Right cardiac atrium (tissue), 5 donors: ENCODE measurements at regions not wholly inside any gene's neighbourhood (a gene's known extent, or its start where the extent isn't known, plus 50 kb on each side); places are given as distances from the start of the nearest gene placed in this dataset.

Source experiments
- ATAC-seq, 2 donors: fragments of 200-7000 bp; cut with Tn5 transposase; one replicate each; pipeline versions ENCODE4 v1.8.0 to v1.9.1; 2020; ENCODE audit warnings: moderate library complexity in 2 of 2, mild to moderate bottlenecking in 1 of 2
- DNase-seq, 3 donors: peaks; one replicate each; pipeline ENCODE4 v3.0.0-alpha.2; 2020
- H3K27ac ChIP-seq: one replicate; pipeline ENCODE4 v1.5.1; 2013; ENCODE audit warnings: mild to moderate bottlenecking, low read length, control low read depth, moderate library complexity
- H3K27me3 ChIP-seq: one replicate; pipeline ENCODE4 v1.6.1; 2013; ENCODE audit not compliant: control insufficient read depth, insufficient read depth
- H3K4me1 ChIP-seq: one replicate; pipeline ENCODE4 v1.6.1; 2013; ENCODE audit warnings: low read length; ENCODE audit not compliant: control insufficient read depth, insufficient read depth
- H3K4me3 ChIP-seq: one replicate; pipeline ENCODE4 v1.5.1; 2013; ENCODE audit warnings: low read length, control low read depth
- H3K9me3 ChIP-seq: one replicate; pipeline ENCODE4 v1.6.1; 2013; ENCODE audit warnings: low read length; ENCODE audit not compliant: control insufficient read depth
- WGBS: extraction: QIAGEN DNeasy Blood & Tissue Kit; methylation state at CpG from one replicate; pipeline ENCODE4 v1.1.7; 2013; 5-methylcytosine and 5-hydroxymethylcytosine counted together
- intact Hi-C, 4 donors: fragments of 100-400 bp; cut with DNase I; formaldehyde crosslinking; loops; one replicate each; pipeline versions ENCODE4 v1.11.0 to v1.14.0; 2022 to 2023
- donor health status: healthy with polysubstance abuse.
- donor health status: DM: no; HTN: yes; CAD: no.
- donor health status: DM: no; HTN: no; CAD: no.
- donor health status: DM: no; HTN: yes; CAD: no; lungs with severe emphysema.
- donor health status: DM: yes; HTN: yes; CAD: no.

GRCh38 chr21:20373031-20373430, 625.2 kb upstream of the NCAM2 start:
- DNase-seq (no peak), ATAC-seq (no peak)
- 36% methylated on average over 4 of the region's 4 CpGs for WGBS
- intact Hi-C loops: no loop called here
- Histone ChIP-seq H3K9me3 (no peaks in the 10 kb centered on the region), H3K27ac (no peak overlapping the region), H3K27me3 (no peaks in the 10 kb centered on the region), H3K4me1 (no peaks in the 10 kb centered on the region), H3K4me3 (no peak overlapping the region)

DNA sequence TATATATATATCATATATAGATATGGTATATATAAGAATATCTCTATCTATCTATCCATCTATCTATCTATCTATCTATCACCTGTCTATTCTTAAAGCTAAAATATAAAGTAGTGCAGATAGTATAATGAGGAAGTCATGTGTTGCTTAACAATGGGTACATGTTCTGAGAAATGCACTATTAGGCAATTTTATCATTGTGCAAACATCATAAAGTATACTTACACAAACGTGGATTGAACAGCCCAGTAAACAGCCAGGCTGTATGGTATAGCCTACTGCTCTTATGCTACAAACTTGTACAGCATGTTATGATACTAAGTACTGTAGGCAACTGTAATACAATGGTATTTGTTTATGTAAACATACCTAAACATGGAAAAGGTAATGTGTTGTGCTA, 621.0 kb upstream of the NCAM2 start:
- Histone ChIP-seq H3K4me1 (no peaks in the 10 kb centered on the region), H3K27ac (no peak overlapping the region), H3K27me3 (no peaks in the 10 kb centered on the region), H3K9me3 (no peaks in the 10 kb centered on the region), H3K4me3 (no peak overlapping the region)
- 26% methylated on average over 1 of the region's 1 CpG for WGBS
- no peak for ATAC-seq
- intact Hi-C loops: no loop called here
- no peak for DNase-seq

GRCh38 chr21:20388400-20388799, 609.8 kb upstream of the NCAM2 start:
- Histone ChIP-seq H3K9me3 (no peaks in the 10 kb centered on the region), H3K4me1 (no peaks in the 10 kb centered on the region), H3K27ac (no peak overlapping the region), H3K27me3 (no peaks in the 10 kb centered on the region), H3K4me3 (no peak overlapping the region)
- ATAC-seq: no peak
- no peak for DNase-seq
- intact Hi-C loops: no loop called here
- 81% methylated on average over 6 of the region's 6 CpGs for WGBS

GRCh38 chr21:20396798-20397197, 601.4 kb upstream of the NCAM2 start:
- Histone ChIP-seq H3K4me1 (no peaks in the 10 kb centered on the region), H3K4me3 (no peak overlapping the region), H3K27me3 (no peaks in the 10 kb centered on the region), H3K9me3 (no peaks in the 10 kb centered on the region), H3K27ac (no peak overlapping the region)
- intact Hi-C loops: no loop called here
- no peak for ATAC-seq
- WGBS: 81% methylated on average over 10 of the region's 10 CpGs
- no peak for DNase-seq

DNA sequence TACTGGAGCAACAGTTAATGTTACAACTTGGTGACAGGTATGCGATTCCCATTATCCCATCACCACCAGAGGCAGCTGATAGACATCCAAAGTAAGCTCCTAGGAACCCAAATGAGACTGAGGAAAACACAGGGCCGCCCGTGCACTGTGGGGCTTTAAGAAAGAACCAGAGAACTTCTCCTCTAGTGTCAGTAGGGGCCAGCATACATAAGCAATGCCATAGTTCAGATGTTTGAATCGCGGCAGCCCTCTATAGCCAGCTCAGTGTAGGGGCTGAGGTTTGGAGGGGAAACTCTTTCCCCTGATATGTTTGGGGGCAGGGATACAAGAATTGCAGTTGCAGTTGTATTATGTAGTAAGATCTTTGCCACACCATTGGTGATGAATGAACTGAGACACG, 593.3 kb upstream of the NCAM2 start:
- no peak overlapping the region for H3K4me3 ChIP-seq
- H3K27me3 ChIP-seq: no peaks in the 10 kb centered on the region
- intact Hi-C loops: no loop called here
- WGBS: 71% methylated on average over 6 of the region's 6 CpGs
- H3K27ac ChIP-seq: no peak overlapping the region
- DNase-seq (no peak), ATAC-seq (no peak)
- no peaks in the 10 kb centered on the region for H3K9me3 ChIP-seq
- no peaks in the 10 kb centered on the region for H3K4me1 ChIP-seq

- H3K27ac ChIP-seq: no peak overlapping the region
- no peaks in the 10 kb centered on the region for H3K9me3 ChIP-seq
- no peak for DNase-seq
- no peaks in the 10 kb centered on the region for H3K4me1 ChIP-seq
- intact Hi-C loops: no loop called here
- no peak for ATAC-seq
- no peak overlapping the region for H3K4me3 ChIP-seq
- H3K27me3 ChIP-seq: no peaks in the 10 kb centered on the region
- WGBS: 77% methylated on average over 6 of the region's 6 CpGs
Measured at GRCh38 chr21:20418353-20418752, 579.9 kb upstream of the NCAM2 start.

- WGBS: 69% methylated on average over 2 of the region's 2 CpGs
- no peak for DNase-seq
- ATAC-seq: no peak
- Histone ChIP-seq H3K9me3 (no peaks in the 10 kb centered on the region), H3K27me3 (no peaks in the 10 kb centered on the region), H3K4me3 (no peak overlapping the region), H3K27ac (no peak overlapping the region), H3K4me1 (no peaks in the 10 kb centered on the region)
- intact Hi-C loops: no loop called here
Measured at GRCh38 chr21:20419772-20420171, 578.4 kb upstream of the NCAM2 start.

GRCh38 chr21:20424943-20425342, 573.3 kb upstream of the NCAM2 start:
- intact Hi-C loops: no loop called here
- no peak for ATAC-seq

DNA sequence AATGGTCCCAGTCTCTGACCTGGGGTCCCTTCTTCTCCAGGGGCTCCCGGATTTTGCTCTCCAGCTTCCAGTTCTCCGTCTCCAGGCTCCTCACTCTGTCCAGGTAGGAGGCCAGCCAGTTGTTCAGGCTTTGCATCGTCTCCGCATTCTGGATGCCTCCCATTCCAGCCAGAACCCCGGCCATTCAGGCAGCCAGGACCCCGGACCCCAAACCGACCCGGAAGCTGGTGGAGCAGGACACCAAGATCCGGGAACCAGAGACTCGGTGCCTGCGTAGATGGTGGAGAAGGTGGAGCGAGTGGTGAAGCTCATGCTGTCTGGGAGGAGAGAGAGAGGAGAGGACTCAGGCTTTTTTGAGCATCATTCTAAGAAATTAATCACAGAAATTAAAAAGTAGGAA, 572.4 kb upstream of the NCAM2 start:
- H3K27ac ChIP-seq: no peak overlapping the region
- H3K27me3 ChIP-seq: no peaks in the 10 kb centered on the region
- no peaks in the 10 kb centered on the region for H3K4me1 ChIP-seq
- no peak overlapping the region for H3K4me3 ChIP-seq
- DNase-seq (no peak), ATAC-seq (no peak)
- 92% methylated on average over 12 of the region's 12 CpGs for WGBS
- no peaks in the 10 kb centered on the region for H3K9me3 ChIP-seq
- intact Hi-C loops: no loop called here

More at GRCh38 chr21:20424943-20425342, 573.3 kb upstream of the NCAM2 start:
- H3K9me3 ChIP-seq: no peaks in the 10 kb centered on the region
- H3K4me3 ChIP-seq: no peak overlapping the region
- DNase-seq: no peak
- H3K27me3 ChIP-seq: no peaks in the 10 kb centered on the region
- H3K27ac ChIP-seq: no peak overlapping the region
- 72% methylated on average over 7 of the region's 7 CpGs for WGBS
- no peaks in the 10 kb centered on the region for H3K4me1 ChIP-seq

GRCh38 chr21:20440338-20440737, 557.9 kb upstream of the NCAM2 start:
- ATAC-seq (no peak), DNase-seq (no peak)
- no peak overlapping the region for H3K4me3 ChIP-seq
- no peaks in the 10 kb centered on the region for H3K4me1 ChIP-seq
- intact Hi-C loops: no loop called here
- WGBS: 59% methylated on average over 5 of the region's 5 CpGs
- H3K9me3 ChIP-seq: no peaks in the 10 kb centered on the region
- H3K27ac ChIP-seq: no peak overlapping the region
- H3K27me3 ChIP-seq: no peaks in the 10 kb centered on the region

- Histone ChIP-seq H3K4me3 (no peak overlapping the region), H3K27me3 (no peaks in the 10 kb centered on the region), H3K4me1 (no peaks in the 10 kb centered on the region), H3K9me3 (no peaks in the 10 kb centered on the region), H3K27ac (no peak overlapping the region)
- DNase-seq (no peak), ATAC-seq (no peak)
- 67% methylated on average over 13 of the region's 13 CpGs for WGBS
- intact Hi-C loops: no loop called here
Measured at GRCh38 chr21:20443558-20444155, 554.6 kb upstream of the NCAM2 start.

DNA sequence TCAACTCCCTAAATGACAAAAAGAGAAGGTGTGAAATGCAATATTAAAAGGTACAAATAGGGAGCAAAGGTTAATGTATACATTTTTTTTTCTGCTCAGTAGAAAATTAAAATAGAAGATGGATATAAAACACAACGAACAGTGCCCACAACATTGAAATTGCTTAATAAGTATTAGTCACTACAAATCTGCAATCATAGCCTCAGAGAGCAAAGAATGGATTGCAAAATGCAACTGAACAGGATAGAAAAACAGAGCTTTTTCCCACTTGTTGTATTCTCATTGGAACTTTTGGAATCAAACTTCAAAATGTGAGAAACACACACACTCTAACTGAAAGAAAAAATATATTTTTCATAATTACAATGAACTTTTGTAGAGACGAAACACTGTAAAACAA, 552.2 kb upstream of the NCAM2 start:
- no peaks in the 10 kb centered on the region for H3K27me3 ChIP-seq
- 67% methylated on average over 2 of the region's 2 CpGs for WGBS
- intact Hi-C loops: no loop called here
- no peak overlapping the region for H3K27ac ChIP-seq
- ATAC-seq: no peak
- no peak overlapping the region for H3K4me3 ChIP-seq
- no peaks in the 10 kb centered on the region for H3K9me3 ChIP-seq
- H3K4me1 ChIP-seq: no peaks in the 10 kb centered on the region
- no peak for DNase-seq
